GM12873 (cell line): ENCODE measurements at regions not wholly inside any gene's neighbourhood (a gene's known extent, or its start where the extent isn't known, plus 50 kb on each side); places are given as distances from the start of the nearest gene placed in this dataset.

Source experiments
- CTCF ChIP-seq: IDR thresholded peaks from 2 replicates; pipeline ENCODE4 v1.5.1; 2012; ENCODE audit warnings: low read depth, mild to moderate bottlenecking, moderate library complexity, low read length, control low read depth; ENCODE audit not compliant: insufficient read depth; ENCODE audit errors: missing control alignments

- no peak for TF ChIP-seq CTCF
Measured at GRCh38 chr17:77879896-77880280, 78.6 kb upstream of the TNRC6C start.

- no peak for TF ChIP-seq CTCF
Measured at GRCh38 chr17:77880711-77881450, 77.6 kb upstream of the TNRC6C start.

- no peak for TF ChIP-seq CTCF
Measured at GRCh38 chr17:77881545-77881944, 77.0 kb upstream of the TNRC6C start.

GRCh38 chr17:77882040-77882439 is 76.5 kb upstream of the TNRC6C start:
- no peak for TF ChIP-seq CTCF

GRCh38 chr17:77882481-77883212 is 75.9 kb upstream of the TNRC6C start:
- TF ChIP-seq CTCF = no peak

GRCh38 chr17:77883213-77883650 is 75.3 kb upstream of the TNRC6C start:
- TF ChIP-seq CTCF = no peak

GRCh38 chr17:77884019-77884418 is 74.5 kb upstream of the TNRC6C start:
- TF ChIP-seq CTCF = no peak
